ENCODE measurements at regions not wholly inside any gene's neighbourhood (a gene's known extent, or its start where the extent isn't known, plus 50 kb on each side); places are given as distances from the start of the nearest gene placed in this dataset.

DNA sequence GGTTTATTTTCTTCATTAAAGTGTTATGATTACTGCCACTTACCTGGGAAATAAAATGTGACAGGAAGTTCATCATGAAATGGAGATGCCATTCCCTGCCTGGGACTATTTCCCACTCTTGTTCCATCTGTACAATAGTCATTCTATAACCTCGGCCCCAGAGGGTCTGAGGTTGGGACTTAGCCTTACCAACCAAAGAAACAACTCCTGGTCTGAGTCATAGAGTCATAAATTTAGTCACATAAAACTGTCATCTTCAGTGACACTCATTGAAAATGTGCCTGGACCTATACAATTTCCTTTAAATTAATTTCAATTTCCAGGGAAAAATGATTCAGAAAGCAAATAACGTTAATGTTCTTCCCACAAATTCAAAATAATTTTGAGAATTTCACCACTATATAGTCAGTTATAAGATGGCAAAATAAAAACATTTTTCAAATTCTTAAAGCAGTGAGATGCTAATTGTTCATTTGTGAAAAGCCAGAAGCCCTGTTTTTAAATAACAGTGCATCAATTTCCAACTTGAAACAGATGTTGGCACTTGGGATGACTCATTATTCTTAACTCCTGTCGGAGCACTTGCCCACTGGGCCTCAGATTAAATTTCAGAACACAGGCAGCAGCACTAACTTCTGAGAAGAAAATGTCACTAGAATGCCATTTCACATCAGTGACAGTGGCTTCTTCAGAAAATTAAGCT, 201.2 kb upstream of the SMLR1 start:
- H3K36me3 ChIP-seq = no peaks in the 10 kb centered on the region
- TF ChIP-seq POLR2A (IDR thresholded peaks at IDR 0.05) = no peak
- TF ChIP-seq, protein P1, sequence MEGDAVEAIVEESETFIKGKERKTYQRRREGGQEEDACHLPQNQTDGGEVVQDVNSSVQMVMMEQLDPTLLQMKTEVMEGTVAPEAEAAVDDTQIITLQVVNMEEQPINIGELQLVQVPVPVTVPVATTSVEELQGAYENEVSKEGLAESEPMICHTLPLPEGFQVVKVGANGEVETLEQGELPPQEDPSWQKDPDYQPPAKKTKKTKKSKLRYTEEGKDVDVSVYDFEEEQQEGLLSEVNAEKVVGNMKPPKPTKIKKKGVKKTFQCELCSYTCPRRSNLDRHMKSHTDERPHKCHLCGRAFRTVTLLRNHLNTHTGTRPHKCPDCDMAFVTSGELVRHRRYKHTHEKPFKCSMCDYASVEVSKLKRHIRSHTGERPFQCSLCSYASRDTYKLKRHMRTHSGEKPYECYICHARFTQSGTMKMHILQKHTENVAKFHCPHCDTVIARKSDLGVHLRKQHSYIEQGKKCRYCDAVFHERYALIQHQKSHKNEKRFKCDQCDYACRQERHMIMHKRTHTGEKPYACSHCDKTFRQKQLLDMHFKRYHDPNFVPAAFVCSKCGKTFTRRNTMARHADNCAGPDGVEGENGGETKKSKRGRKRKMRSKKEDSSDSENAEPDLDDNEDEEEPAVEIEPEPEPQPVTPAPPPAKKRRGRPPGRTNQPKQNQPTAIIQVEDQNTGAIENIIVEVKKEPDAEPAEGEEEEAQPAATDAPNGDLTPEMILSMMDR (IDR thresholded peaks at IDR 0.05) = no peak
- intact Hi-C loops (cut with DNase I) = no loop called here
- no peaks in the 10 kb centered on the region for H3K4me1 ChIP-seq
- no peak overlapping the region for H3K4me3 ChIP-seq (replicated peaks in 1 of 3)
- WGBS, 2 donors = 65 to 70% methylated on average over 3 of the region's 3 CpGs
- H3K27me3 ChIP-seq = no peaks in the 10 kb centered on the region
- no peak for DNase-seq
- no peak overlapping the region for H3K27ac ChIP-seq
- H3K9me3 ChIP-seq = no peaks in the 10 kb centered on the region

DNA sequence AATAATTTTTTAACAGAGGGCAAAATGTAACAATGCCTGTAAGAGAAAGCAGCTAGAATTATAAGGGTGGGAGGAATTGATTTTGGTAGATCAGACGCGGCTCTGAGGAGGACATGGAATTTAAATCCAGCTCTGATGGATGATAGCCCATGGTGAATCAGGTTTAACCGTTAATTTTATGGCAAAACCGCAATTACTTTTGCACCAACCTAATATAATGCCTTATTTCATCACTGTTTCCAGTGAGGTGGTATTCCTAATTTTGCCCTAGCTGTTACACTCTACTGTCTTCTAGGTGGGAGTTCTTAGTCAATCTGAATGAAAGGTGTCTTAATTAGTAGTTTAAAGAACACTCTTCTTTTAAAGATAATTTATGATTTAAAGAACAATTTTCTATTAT, 198.3 kb upstream of the SMLR1 start:
- Histone ChIP-seq H3K9me3 (no peaks in the 10 kb centered on the region), H3K27ac (no peak overlapping the region), H3K4me3 (replicated peaks in 1 of 3) (no peak overlapping the region), H3K4me1 (no peaks in the 10 kb centered on the region), H3K36me3 (no peaks in the 10 kb centered on the region), H3K27me3 (no peaks in the 10 kb centered on the region)
- DNase-seq = no peak
- intact Hi-C loops (cut with DNase I) = no loop called here
- WGBS, 2 donors = 93 to 98% methylated on average over 4 of the region's 4 CpGs
- TF ChIP-seq, protein P1 (IDR thresholded peaks at IDR 0.05) = no peak

DNA sequence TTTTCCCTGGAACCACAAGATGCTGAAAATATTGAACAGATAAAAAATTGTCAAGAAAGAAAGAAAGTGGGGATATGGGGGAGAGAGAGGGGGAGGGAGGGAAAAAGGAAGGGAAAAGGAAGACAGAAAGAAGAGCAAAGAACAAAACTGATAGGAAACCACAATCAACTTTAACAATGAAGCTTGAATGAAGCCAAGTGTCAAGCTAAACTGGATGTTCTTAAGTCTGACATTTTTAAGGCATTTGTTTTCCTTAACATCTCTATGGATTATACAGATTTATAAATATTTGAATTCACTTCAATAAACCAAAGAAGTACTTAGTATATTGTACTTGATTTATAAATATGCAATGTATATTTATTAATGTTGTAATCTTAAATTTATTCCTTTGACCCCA, 197.6 kb upstream of the SMLR1 start:
- no peaks in the 10 kb centered on the region for H3K4me1 ChIP-seq
- TF ChIP-seq, protein P1 (IDR thresholded peaks at IDR 0.05) = no peak
- TF ChIP-seq POLR2A (IDR thresholded peaks at IDR 0.05) = no peak
- H3K27me3 ChIP-seq = no peaks in the 10 kb centered on the region
- no peaks in the 10 kb centered on the region for H3K36me3 ChIP-seq
- intact Hi-C loops (cut with DNase I) = no loop called here
- DNase-seq = no peak
- no peaks in the 10 kb centered on the region for H3K9me3 ChIP-seq
- H3K4me3 ChIP-seq (replicated peaks in 1 of 3) = no peak overlapping the region
- H3K27ac ChIP-seq = no peak overlapping the region

- H3K9me3 ChIP-seq = no peaks in the 10 kb centered on the region
- intact Hi-C loops (cut with DNase I) = no loop called here
- H3K4me1 ChIP-seq = no peaks in the 10 kb centered on the region
- 50 to 52% methylated on average over 9 of the region's 9 CpGs for WGBS, 2 donors
- H3K4me3 ChIP-seq (replicated peaks in 1 of 3) = no peak overlapping the region
- no peaks in the 10 kb centered on the region for H3K36me3 ChIP-seq
- no peak for DNase-seq
- no peak overlapping the region for H3K27ac ChIP-seq
- H3K27me3 ChIP-seq = no peaks in the 10 kb centered on the region
- TF ChIP-seq, protein P1 (IDR thresholded peaks at IDR 0.05) = no peak
- TF ChIP-seq POLR2A (IDR thresholded peaks at IDR 0.05) = no peak
Measured at GRCh38 chr6:130632277-130632676, 194.9 kb upstream of the SMLR1 start.

GRCh38 chr6:130632897-130633296, 194.3 kb upstream of the SMLR1 start:
- no peaks in the 10 kb centered on the region for H3K36me3 ChIP-seq
- H3K27me3 ChIP-seq = no peaks in the 10 kb centered on the region
- intact Hi-C loops (cut with DNase I) = no loop called here
- TF ChIP-seq POLR2A (IDR thresholded peaks at IDR 0.05) = no peak
- TF ChIP-seq, protein P1 (IDR thresholded peaks at IDR 0.05) = no peak
- DNase-seq = no peak
- H3K4me1 ChIP-seq = no peaks in the 10 kb centered on the region
- no peaks in the 10 kb centered on the region for H3K9me3 ChIP-seq
- 47 to 53% methylated on average over 2 of the region's 2 CpGs for WGBS, 2 donors
- no peak overlapping the region for H3K27ac ChIP-seq
- no peak overlapping the region for H3K4me3 ChIP-seq (replicated peaks in 1 of 3)
